K562 (cell line): ENCODE measurements at regions not wholly inside any gene's neighbourhood (a gene's known extent, or its start where the extent isn't known, plus 50 kb on each side); places are given as distances from the start of the nearest gene placed in this dataset.

ENCODE experiments used
- ATAC-seq: fragments of 200-7000 bp; cut with Tn5 transposase; 3 replicates; pipeline ENCODE4 v1.9.1; 2020; ENCODE audit warnings: moderate library complexity
- BruUV-seq: library from RNA; stranded (reverse); fragments of 400-500 nt; replicated peaks from 2 replicates; lab custom pipeline; 2021; lab: Mats Ljungman, UMichigan
- CTCF ChIA-PET: fragments of 300-600 bp; formaldehyde crosslinking; extraction: SDS; loops from one replicate; lab custom pipeline; 2021; ENCODE audit warnings: low intra/inter-chr PET ratio; lab: Yijun Ruan, JAX
- POLR2A ChIA-PET: fragments of 300-600, 350-650 bp; sonication (Branson Sonifier 250); formaldehyde crosslinking; extraction: SDS; loops from one replicate; lab custom pipeline; 2021; ENCODE audit warnings: antibody characterized with exemption, inconsistent platforms; lab: Yijun Ruan, JAX
- DNase-seq, 4 experiments: peaks; one replicate each; pipeline versions ENCODE4 v3.0.0 to v3.0.0-alpha.2; 2011 to 2018; ENCODE audit warnings: low spot score in 3 of 4, mixed read lengths in 3 of 4; ENCODE audit errors: extremely low read depth in 1 of 4
- FAIRE-seq: peaks from 2 replicates; lab custom pipeline; 2011; peaks lifted over from hg19 to GRCh38; lab: Jason Lieb, UNC
- H2AFZ ChIP-seq: 2 replicates; pipeline ENCODE4 v1.6.0; 2011; ENCODE audit warnings: low read depth, low read length, control low read depth, inconsistent platforms
- H3K27ac ChIP-seq: fragments of 200-600 bp; 3 replicates; pipeline ENCODE4 v1.8.0; 2011; ENCODE audit warnings: low read depth, mild to moderate bottlenecking, control low read depth, inconsistent platforms, low read length, moderate library complexity, mixed read lengths; ENCODE audit errors: extremely low read depth
- H3K27me3 ChIP-seq, 2 experiments: fragments of 300-600 bp in 1 of 2; 2 replicates in 1 of 2; 3 replicates in 1 of 2; pipeline versions ENCODE4 v1.6.0 to v1.8.0; 2011; ENCODE audit warnings: inconsistent platforms in 2 of 2, low read length in 2 of 2, mild to moderate bottlenecking in 1 of 2, mixed read lengths in 1 of 2, moderate library complexity in 1 of 2; ENCODE audit not compliant: control insufficient read depth in 2 of 2, insufficient read depth in 2 of 2
- H3K36me3 ChIP-seq: fragments of 300-600 bp; 3 replicates; pipeline ENCODE4 v1.8.0; 2011; ENCODE audit warnings: mild to moderate bottlenecking, low read length, inconsistent platforms; ENCODE audit not compliant: control insufficient read depth, insufficient read depth
- H3K4me1 ChIP-seq, 2 experiments: fragments of 200-600 bp in 1 of 2; replicated peaks in 1 of 2; 2 replicates in 1 of 2; 3 replicates in 1 of 2; pipeline versions ENCODE4 v1.5.1 to v1.8.0; 2011; ENCODE audit warnings: inconsistent platforms in 2 of 2, low read length in 2 of 2, mild to moderate bottlenecking in 1 of 2, mixed read lengths in 1 of 2, moderate library complexity in 1 of 2; ENCODE audit not compliant: control insufficient read depth in 2 of 2, insufficient read depth in 2 of 2
- H3K4me2 ChIP-seq: 2 replicates; pipeline ENCODE4 v1.6.1; 2011; ENCODE audit warnings: low read length, control low read depth, inconsistent platforms, mixed read lengths; ENCODE audit not compliant: insufficient read depth
- H3K4me3 ChIP-seq: fragments of 200-600 bp; sonication (generic), shearing (Covaris generic); 2 replicates; pipeline ENCODE4 v1.5.1; 2016; ENCODE audit warnings: control low read depth, inconsistent platforms
- H3K79me2 ChIP-seq: fragments of 200-600 bp; 3 replicates; pipeline ENCODE4 v1.8.0; 2011; ENCODE audit warnings: low read length, inconsistent platforms; ENCODE audit not compliant: control insufficient read depth, insufficient read depth
- H3K9ac ChIP-seq, 2 experiments: 2 replicates each; pipeline versions ENCODE4 v1.6.0 to v1.6.1; 2011; ENCODE audit warnings: low read depth in 2 of 2, low read length in 2 of 2, control low read depth in 1 of 2, inconsistent platforms in 1 of 2, mild to moderate bottlenecking in 1 of 2, mixed read lengths in 1 of 2; ENCODE audit not compliant: insufficient read depth in 1 of 2
- H3K9me1 ChIP-seq: one replicate; pipeline ENCODE4 v1.6.0; 2011; ENCODE audit warnings: inconsistent platforms, mild to moderate bottlenecking, low read length, moderate library complexity; ENCODE audit not compliant: control insufficient read depth, insufficient read depth
- H3K9me3 ChIP-seq: replicated peaks from 2 replicates; pipeline ENCODE4 v1.5.1; 2011; ENCODE audit warnings: low read depth, low read length, inconsistent platforms; ENCODE audit not compliant: control insufficient read depth, insufficient read depth
- H4K20me1 ChIP-seq: replicated peaks from 2 replicates; pipeline ENCODE4 v1.6.1; 2011; ENCODE audit warnings: low read length, inconsistent platforms, mixed read lengths; ENCODE audit not compliant: control insufficient read depth, insufficient read depth
- NELFE ChIP-seq: IDR thresholded peaks from 2 replicates; pipeline ENCODE4 v1.6.1; 2011; ENCODE audit warnings: mild to moderate bottlenecking; ENCODE audit not compliant: insufficient read depth, insufficient read length
- NFATC3 ChIP-seq: fragments of 450-650 bp; IDR thresholded peaks from 2 replicates; pipeline ENCODE4 v1.6.1; 2017; ENCODE audit warnings: mild to moderate bottlenecking
- NFRKB ChIP-seq: fragments of 450-650 bp; IDR thresholded peaks from 2 replicates; pipeline ENCODE4 v1.6.1; 2016; ENCODE audit warnings: low read depth
- RFX7 ChIP-seq: fragments of 250-450 bp; sonication (Bioruptor Pico); IDR thresholded peaks from 2 replicates; pipeline ENCODE4 v1.5.1; 2021; ENCODE audit warnings: mild to moderate bottlenecking
- SLC30A9 ChIP-seq: fragments of 250-450 bp; sonication (Bioruptor Pico); IDR thresholded peaks from 2 replicates; pipeline ENCODE4 v1.8.0; 2022; ENCODE audit warnings: mild to moderate bottlenecking, moderate library complexity
- SREBF1 ChIP-seq: fragments of 150-350 bp; IDR thresholded peaks from 2 replicates; pipeline ENCODE4 v1.6.1; 2014; ENCODE audit warnings: antibody characterized with exemption, low read depth, low read length, borderline replicate concordance
- whole genome bisulfite sequencing: fragments of 100-300 bp; shearing (Covaris generic); methylation state at CpG from one replicate; pipeline ENCODE4 v1.1.6; 2016; ENCODE audit warnings: low coverage, mixed read lengths; ENCODE audit not compliant: insufficient coverage; ENCODE audit errors: missing lambda C conversion rate; 5-methylcytosine and 5-hydroxymethylcytosine counted together
- in situ Hi-C: fragments of 300-500 bp; cut with MboI; formaldehyde crosslinking; loops from 4 replicates; pipeline ENCODE4 v1.15.0; 2018; ENCODE audit warnings: inconsistent platforms, mixed read lengths
- intact Hi-C: fragments of 100-400 bp; cut with micrococcal nuclease; formaldehyde crosslinking; loops from 2 replicates; pipeline ENCODE4 v1.14.2; 2022
- TF ChIP-seq, protein P1 (sequence below), 2 experiments: fragments of 450-650 bp; IDR thresholded peaks; 2 replicates each; pipeline ENCODE4 v1.6.1; 2018; ENCODE audit warnings: mild to moderate bottlenecking in 2 of 2, low read depth in 1 of 2; ENCODE audit not compliant: partially characterized antibody in 2 of 2
- TF ChIP-seq, protein P2 (sequence below): fragments of 450-650 bp; IDR thresholded peaks from 2 replicates; pipeline ENCODE4 v1.6.1; 2016; ENCODE audit warnings: mild to moderate bottlenecking

DNA sequence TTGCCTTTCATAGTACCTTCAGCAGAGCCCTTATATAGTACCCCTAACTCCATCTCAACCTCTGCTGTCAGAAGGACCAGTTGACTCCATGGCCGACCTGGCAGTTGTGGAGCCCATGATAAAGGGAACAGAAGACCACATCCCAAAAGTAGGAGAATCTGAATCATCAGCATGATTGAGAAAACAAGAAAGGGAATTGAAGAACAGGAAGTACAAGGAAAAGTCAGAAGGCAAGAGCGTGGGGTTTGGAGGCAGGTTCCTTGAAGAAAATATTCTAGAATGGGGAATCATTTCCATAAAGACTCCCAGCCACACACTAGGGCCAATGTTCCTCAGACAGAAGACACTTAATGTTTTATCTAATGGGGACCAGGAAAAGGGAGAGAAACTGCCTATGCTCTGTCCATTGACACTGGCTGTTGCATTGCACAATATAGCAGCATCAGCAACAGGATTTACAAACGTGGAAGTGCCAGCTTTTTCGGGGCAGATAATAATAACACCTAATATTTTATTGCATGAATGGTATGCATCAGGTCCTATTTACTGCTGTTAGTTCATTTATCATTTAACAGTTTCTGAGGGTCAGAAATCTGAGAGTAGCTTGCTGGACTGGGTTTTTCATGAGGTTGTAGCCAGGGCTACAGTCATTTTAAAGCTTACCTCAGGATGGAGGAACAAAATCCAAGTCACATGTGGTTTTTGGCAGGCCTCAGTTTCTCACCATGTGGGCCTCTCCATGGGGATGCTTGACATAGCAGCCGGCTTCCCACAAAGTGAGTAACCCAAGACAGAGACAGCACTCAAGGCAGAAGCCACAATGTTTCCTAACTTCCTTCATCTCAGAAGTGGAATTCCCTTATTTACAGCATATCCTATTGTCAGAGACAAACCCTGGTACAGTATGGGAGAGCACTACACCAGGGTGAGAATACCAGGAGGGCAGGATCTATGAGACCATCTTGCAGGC is 483.4 kb downstream of the PLPP3 start:
- Histone ChIP-seq H3K9me1 (no peaks in the 10 kb centered on the region), H3K27ac (no peak overlapping the region), H3K79me2 (no peaks in the 10 kb centered on the region), H3K4me2 (no peak overlapping the region), H3K9ac (no peak overlapping the region), H2AFZ (no peak overlapping the region), H3K9me3 (no peaks in the 10 kb centered on the region), H4K20me1 (no peaks in the 10 kb centered on the region), H3K36me3 (no peaks in the 10 kb centered on the region), H3K4me3 (no peak overlapping the region), H3K4me1 (no peaks in the 10 kb centered on the region), H3K27me3 (no peaks in the 10 kb centered on the region)
- POLR2A ChIA-PET = no interaction called here
- intact Hi-C loops = no loop called here
- no TSS peak for BruUV-seq
- DNase-seq = no peak
- FAIRE-seq = no peak
- 1% methylated on average over 5 of the region's 5 CpGs for WGBS
- in situ Hi-C loops = no loop called here
- TF ChIP-seq SLC30A9 (no peak), NFATC3 (no peak)
- CTCF ChIA-PET = no interaction called here
- ATAC-seq = no peak

DNA sequence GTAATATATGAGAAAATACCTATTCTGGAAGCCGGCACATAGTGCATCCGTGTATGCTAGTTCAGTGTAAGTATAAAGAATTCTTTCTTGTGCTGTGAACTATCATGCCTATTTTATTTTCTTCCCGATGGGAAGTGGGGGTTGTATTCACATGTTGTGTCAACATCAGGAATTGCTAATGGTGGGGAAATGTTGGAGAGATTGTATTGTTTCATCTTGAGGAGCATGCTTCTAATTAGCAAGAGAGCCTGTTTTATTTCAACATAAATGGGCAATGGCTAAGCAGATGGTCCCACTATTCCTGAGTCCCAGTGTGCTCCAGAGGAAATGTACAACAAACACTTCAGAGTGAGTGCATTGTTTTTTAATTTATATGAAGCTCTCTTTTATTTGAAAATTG is 485.2 kb downstream of the PLPP3 start:
- intact Hi-C loops (no loop called here), in situ Hi-C loops (no loop called here)
- ChIA-PET POLR2A (no interaction called here), CTCF (no interaction called here)
- no TSS peak for BruUV-seq
- 2% methylated on average over 3 of the region's 3 CpGs for WGBS
- no peaks in the 10 kb centered on the region for H3K9me3 ChIP-seq
- no peak overlapping the region for H3K27ac ChIP-seq
- H3K27me3 ChIP-seq = no peaks in the 10 kb centered on the region
- no peak for FAIRE-seq
- ATAC-seq = no peak
- H3K9ac ChIP-seq = no peak overlapping the region
- no peaks in the 10 kb centered on the region for H3K79me2 ChIP-seq
- no peaks in the 10 kb centered on the region for H3K36me3 ChIP-seq
- no peaks in the 10 kb centered on the region for H4K20me1 ChIP-seq
- H3K4me1 ChIP-seq = no peaks in the 10 kb centered on the region
- DNase-seq = no peak
- H3K4me2 ChIP-seq = no peak overlapping the region
- H3K9me1 ChIP-seq = no peaks in the 10 kb centered on the region
- H3K4me3 ChIP-seq = no peak overlapping the region
- no peak overlapping the region for H2AFZ ChIP-seq
- TF ChIP-seq NELFE = no peak
- no peak for TF ChIP-seq SREBF1
- no peak for TF ChIP-seq RFX7 (CRISPR knock-in tag)
- TF ChIP-seq NFRKB = no peak
- TF ChIP-seq, protein P1, sequence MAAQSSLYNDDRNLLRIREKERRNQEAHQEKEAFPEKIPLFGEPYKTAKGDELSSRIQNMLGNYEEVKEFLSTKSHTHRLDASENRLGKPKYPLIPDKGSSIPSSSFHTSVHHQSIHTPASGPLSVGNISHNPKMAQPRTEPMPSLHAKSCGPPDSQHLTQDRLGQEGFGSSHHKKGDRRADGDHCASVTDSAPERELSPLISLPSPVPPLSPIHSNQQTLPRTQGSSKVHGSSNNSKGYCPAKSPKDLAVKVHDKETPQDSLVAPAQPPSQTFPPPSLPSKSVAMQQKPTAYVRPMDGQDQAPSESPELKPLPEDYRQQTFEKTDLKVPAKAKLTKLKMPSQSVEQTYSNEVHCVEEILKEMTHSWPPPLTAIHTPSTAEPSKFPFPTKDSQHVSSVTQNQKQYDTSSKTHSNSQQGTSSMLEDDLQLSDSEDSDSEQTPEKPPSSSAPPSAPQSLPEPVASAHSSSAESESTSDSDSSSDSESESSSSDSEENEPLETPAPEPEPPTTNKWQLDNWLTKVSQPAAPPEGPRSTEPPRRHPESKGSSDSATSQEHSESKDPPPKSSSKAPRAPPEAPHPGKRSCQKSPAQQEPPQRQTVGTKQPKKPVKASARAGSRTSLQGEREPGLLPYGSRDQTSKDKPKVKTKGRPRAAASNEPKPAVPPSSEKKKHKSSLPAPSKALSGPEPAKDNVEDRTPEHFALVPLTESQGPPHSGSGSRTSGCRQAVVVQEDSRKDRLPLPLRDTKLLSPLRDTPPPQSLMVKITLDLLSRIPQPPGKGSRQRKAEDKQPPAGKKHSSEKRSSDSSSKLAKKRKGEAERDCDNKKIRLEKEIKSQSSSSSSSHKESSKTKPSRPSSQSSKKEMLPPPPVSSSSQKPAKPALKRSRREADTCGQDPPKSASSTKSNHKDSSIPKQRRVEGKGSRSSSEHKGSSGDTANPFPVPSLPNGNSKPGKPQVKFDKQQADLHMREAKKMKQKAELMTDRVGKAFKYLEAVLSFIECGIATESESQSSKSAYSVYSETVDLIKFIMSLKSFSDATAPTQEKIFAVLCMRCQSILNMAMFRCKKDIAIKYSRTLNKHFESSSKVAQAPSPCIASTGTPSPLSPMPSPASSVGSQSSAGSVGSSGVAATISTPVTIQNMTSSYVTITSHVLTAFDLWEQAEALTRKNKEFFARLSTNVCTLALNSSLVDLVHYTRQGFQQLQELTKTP (IDR thresholded peaks at IDR 0.05; ENCODE audit: low read depth in 1 of 2, partially characterized antibody in 2 of 2) = no peak
- TF ChIP-seq, protein P2, sequence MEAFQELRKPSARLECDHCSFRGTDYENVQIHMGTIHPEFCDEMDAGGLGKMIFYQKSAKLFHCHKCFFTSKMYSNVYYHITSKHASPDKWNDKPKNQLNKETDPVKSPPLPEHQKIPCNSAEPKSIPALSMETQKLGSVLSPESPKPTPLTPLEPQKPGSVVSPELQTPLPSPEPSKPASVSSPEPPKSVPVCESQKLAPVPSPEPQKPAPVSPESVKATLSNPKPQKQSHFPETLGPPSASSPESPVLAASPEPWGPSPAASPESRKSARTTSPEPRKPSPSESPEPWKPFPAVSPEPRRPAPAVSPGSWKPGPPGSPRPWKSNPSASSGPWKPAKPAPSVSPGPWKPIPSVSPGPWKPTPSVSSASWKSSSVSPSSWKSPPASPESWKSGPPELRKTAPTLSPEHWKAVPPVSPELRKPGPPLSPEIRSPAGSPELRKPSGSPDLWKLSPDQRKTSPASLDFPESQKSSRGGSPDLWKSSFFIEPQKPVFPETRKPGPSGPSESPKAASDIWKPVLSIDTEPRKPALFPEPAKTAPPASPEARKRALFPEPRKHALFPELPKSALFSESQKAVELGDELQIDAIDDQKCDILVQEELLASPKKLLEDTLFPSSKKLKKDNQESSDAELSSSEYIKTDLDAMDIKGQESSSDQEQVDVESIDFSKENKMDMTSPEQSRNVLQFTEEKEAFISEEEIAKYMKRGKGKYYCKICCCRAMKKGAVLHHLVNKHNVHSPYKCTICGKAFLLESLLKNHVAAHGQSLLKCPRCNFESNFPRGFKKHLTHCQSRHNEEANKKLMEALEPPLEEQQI = no peak
